ENCODE measurements at regions not wholly inside any gene's neighbourhood (a gene's known extent, or its start where the extent isn't known, plus 50 kb on each side); places are given as distances from the start of the nearest gene placed in this dataset.

GRCh38 chr7:35333265-35333664 lies 79.4 kb upstream of the TBX20 start:
- no peak overlapping the region for H3K27ac Mint-ChIP-seq
- no peak for DNase-seq
- no peaks in the 10 kb centered on the region for H3K4me1 Mint-ChIP-seq
- H3K36me3 Mint-ChIP-seq, result no peaks in the 10 kb centered on the region
- H3K9me3 Mint-ChIP-seq, result no peaks in the 10 kb centered on the region
- H3K4me3 Mint-ChIP-seq, result no peak overlapping the region
- H3K27me3 Mint-ChIP-seq (ENCODE audit: low read depth in 3 of 3), result peaks cover 5 to 11% (median 7%) of the 10 kb centered on the region in 3 donors

- Mint-ChIP-seq H3K27me3 (ENCODE audit: low read depth in 3 of 3) (peaks cover 5 to 11% (median 7%) of the 10 kb centered on the region in 3 donors), H3K27ac (no peak overlapping the region), H3K4me3 (no peak overlapping the region), H3K36me3 (no peaks in the 10 kb centered on the region), H3K9me3 (peaks cover 0 to under 1% (median 0%) of the 10 kb centered on the region in 6 donors), H3K4me1 (no peaks in the 10 kb centered on the region)
- no peak for DNase-seq
Measured at GRCh38 chr7:35331730-35332678, 78.1 kb upstream of the TBX20 start.

DNA sequence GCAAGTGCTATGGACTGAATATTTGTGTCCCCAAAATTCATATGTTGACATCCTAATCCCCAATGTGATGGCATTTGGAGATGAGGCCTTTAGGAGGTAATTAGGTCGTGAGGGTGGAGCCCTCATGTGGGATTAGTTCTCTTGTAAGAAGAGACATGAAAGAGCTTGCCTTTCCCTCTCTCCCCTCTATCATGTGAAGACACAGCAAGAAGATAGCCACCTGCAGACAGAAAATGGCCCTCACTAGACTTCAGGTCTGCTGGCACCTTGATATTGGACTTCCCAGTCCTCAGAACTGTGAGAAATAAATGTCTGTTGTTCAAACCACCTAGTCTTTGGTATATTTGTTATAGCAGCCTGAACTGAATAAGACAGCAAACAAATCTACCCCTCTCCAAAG lies 75.1 kb upstream of the TBX20 start:
- Mint-ChIP-seq H3K27ac (no peak overlapping the region), H3K36me3 (no peaks in the 10 kb centered on the region), H3K27me3 (ENCODE audit: low read depth in 3 of 3) (peaks cover 6 to 8% (median 7%) of the 10 kb centered on the region in 3 donors), H3K9me3 (peaks cover 0 to 2% (median 0%) of the 10 kb centered on the region in 6 donors), H3K4me3 (no peak overlapping the region), H3K4me1 (no peaks in the 10 kb centered on the region)
- DNase-seq, result no peak

DNA sequence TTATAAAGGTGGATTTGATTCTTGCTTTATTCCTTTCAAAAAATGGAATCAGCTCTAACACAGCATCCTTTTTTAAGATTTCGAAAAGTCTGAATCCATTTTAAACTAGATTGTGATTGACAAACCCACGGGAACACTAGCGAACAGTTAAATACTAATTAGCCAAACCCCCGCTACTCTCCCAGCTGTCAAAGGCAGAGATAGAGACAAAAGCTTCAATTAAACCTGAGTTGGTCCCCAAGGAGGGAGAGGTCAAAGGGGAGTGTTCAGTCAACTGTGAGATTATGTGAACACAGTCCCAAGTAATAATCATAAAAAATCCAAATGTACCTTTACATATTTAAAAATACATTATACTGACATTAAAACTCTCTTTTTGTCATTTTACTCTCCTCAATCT lies 65.7 kb upstream of the TBX20 start:
- DNase-seq, result no peak
- no peaks in the 10 kb centered on the region for H3K4me1 Mint-ChIP-seq
- H3K27me3 Mint-ChIP-seq (ENCODE audit: low read depth in 3 of 3), result peaks cover 0 to 7% (median 3%) of the 10 kb centered on the region in 3 donors
- no peaks in the 10 kb centered on the region for H3K36me3 Mint-ChIP-seq
- H3K4me3 Mint-ChIP-seq, result no peak overlapping the region
- peaks cover 0 to 2% (median 0%) of the 10 kb centered on the region in 6 donors for H3K9me3 Mint-ChIP-seq
- H3K27ac Mint-ChIP-seq, result no peak overlapping the region

GRCh38 chr7:35316549-35316948 lies 62.6 kb upstream of the TBX20 start:
- no peak for DNase-seq
- Mint-ChIP-seq H3K4me3 (no peak overlapping the region), H3K4me1 (no peaks in the 10 kb centered on the region), H3K9me3 (no peaks in the 10 kb centered on the region), H3K27ac (no peak overlapping the region), H3K36me3 (no peaks in the 10 kb centered on the region), H3K27me3 (ENCODE audit: low read depth in 3 of 3) (peaks cover 0 to 5% (median 3%) of the 10 kb centered on the region in 3 donors)

DNA sequence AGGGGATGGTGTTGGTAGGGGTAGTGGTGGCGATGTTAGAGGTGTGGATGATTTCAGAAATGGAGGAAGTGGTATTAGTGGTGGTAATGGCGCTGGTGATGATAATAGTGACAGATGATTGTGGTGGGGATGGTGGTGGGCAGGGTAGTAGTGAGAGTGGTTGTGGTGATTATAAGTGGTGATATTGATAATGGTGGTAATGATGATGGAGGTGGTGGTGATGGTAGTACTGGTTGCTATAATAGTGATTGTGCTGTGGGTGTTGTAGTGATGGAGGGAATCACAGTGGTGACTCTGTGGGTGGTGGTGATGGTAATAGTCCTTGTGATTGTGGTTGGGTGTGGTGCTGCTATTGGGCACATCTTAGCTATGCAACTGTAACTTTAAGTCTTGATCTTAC lies 61.6 kb upstream of the TBX20 start:
- no peaks in the 10 kb centered on the region for H3K4me1 Mint-ChIP-seq
- H3K27me3 Mint-ChIP-seq (ENCODE audit: low read depth in 3 of 3), result peaks cover 0 to 5% (median 3%) of the 10 kb centered on the region in 3 donors
- DNase-seq, result peak in 2 of 3 donors; percentile 3 to 7
- H3K9me3 Mint-ChIP-seq, result no peaks in the 10 kb centered on the region
- no peak overlapping the region for H3K27ac Mint-ChIP-seq
- H3K36me3 Mint-ChIP-seq, result no peaks in the 10 kb centered on the region
- no peak overlapping the region for H3K4me3 Mint-ChIP-seq

DNA sequence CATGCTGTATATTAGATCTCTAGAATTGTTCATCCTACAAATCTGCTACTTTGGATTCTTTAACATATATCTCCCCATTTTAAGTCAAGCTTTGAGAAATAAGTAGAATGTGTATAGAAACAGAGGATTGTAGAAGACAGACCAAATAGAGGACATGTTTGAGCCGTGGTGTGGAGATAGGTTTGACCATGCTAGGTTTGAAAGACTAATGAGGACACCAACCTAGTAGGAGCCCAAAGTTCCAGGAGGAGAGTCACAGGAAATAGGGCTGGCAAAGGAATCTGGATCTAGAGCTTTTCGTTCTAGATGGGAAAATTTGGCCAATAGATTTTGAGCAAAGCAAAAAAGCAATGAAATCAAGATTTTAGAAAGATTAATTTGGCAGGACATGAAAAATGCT lies 60.5 kb upstream of the TBX20 start:
- H3K9me3 Mint-ChIP-seq, result no peaks in the 10 kb centered on the region
- DNase-seq, result no peak
- H3K36me3 Mint-ChIP-seq, result no peaks in the 10 kb centered on the region
- H3K4me3 Mint-ChIP-seq, result no peak overlapping the region
- peaks cover 0 to 7% (median 3%) of the 10 kb centered on the region in 3 donors for H3K27me3 Mint-ChIP-seq (ENCODE audit: low read depth in 3 of 3)
- H3K4me1 Mint-ChIP-seq, result no peaks in the 10 kb centered on the region
- H3K27ac Mint-ChIP-seq, result no peak overlapping the region

- no peak for DNase-seq
- no peaks in the 10 kb centered on the region for H3K9me3 Mint-ChIP-seq
- H3K27me3 Mint-ChIP-seq (ENCODE audit: low read depth in 3 of 3), result peaks cover 0 to 7% (median 3%) of the 10 kb centered on the region in 3 donors
- no peak overlapping the region for H3K4me3 Mint-ChIP-seq
- H3K36me3 Mint-ChIP-seq, result no peaks in the 10 kb centered on the region
- H3K27ac Mint-ChIP-seq, result no peak overlapping the region
- no peaks in the 10 kb centered on the region for H3K4me1 Mint-ChIP-seq
Measured at GRCh38 chr7:35313575-35313974, 59.7 kb upstream of the TBX20 start.
